SK-N-SH (cell line): ENCODE measurements at regions not wholly inside any gene's neighbourhood (a gene's known extent, or its start where the extent isn't known, plus 50 kb on each side); places are given as distances from the start of the nearest gene placed in this dataset.

Experiments
- CTCF ChIA-PET: fragments of 300-600, 350-600 bp; formaldehyde crosslinking; extraction: SDS; loops from one replicate; lab custom pipeline; 2021; lab: Yijun Ruan, JAX
- POLR2A ChIA-PET: fragments of 350-600 bp; sonication (Branson Sonifier 250); formaldehyde crosslinking; extraction: SDS; loops from one replicate; lab custom pipeline; 2020; ENCODE audit warnings: antibody characterized with exemption, inconsistent platforms; lab: Yijun Ruan, JAX
- DNase-seq: peaks from one replicate; pipeline ENCODE4 v3.0.0; 2012
- H2AFZ ChIP-seq: fragments of 200-600 bp; sonication (generic); 2 replicates; pipeline ENCODE4 v1.8.1; 2016; ENCODE audit warnings: antibody characterized with exemption, mild to moderate bottlenecking, low read depth
- H3F3A ChIP-seq: fragments of 200-600 bp; sonication (generic); replicated peaks from 2 replicates; pipeline ENCODE3; 2016; ENCODE audit warnings: antibody characterized with exemption, mild to moderate bottlenecking; ENCODE audit not compliant: insufficient read depth
- H3K27ac ChIP-seq, 2 experiments: fragments of 200-500 bp in 1 of 2; fragments of 200-600 bp in 1 of 2; sonication (Bioruptor generic) in 1 of 2; sonication (generic), shearing (Covaris generic) in 1 of 2; 2 replicates each; pipeline versions ENCODE4 v1.5.1 to v1.6.1; 2014 to 2016; ENCODE audit warnings: low read depth in 2 of 2, inconsistent platforms in 1 of 2, low read length in 1 of 2, mild to moderate bottlenecking in 1 of 2, mixed read lengths in 1 of 2
- H3K27me3 ChIP-seq: fragments of 200-600 bp; sonication (generic), shearing (Covaris generic); 2 replicates; pipeline ENCODE4 v1.6.1; 2016; ENCODE audit warnings: mixed run types; ENCODE audit not compliant: insufficient read depth
- H3K36me3 ChIP-seq, 2 experiments: fragments of 200-500 bp in 1 of 2; fragments of 200-600 bp in 1 of 2; sonication (Bioruptor generic) in 1 of 2; sonication (generic) in 1 of 2; replicated peaks in 1 of 2; 2 replicates each; pipeline versions ENCODE3 to v1.5.1; 2014 to 2016; ENCODE audit warnings: low read length in 1 of 2, mild to moderate bottlenecking in 1 of 2; ENCODE audit not compliant: insufficient read depth in 2 of 2, control insufficient read depth in 1 of 2
- H3K4me1 ChIP-seq, 2 experiments: fragments of 200-500 bp in 1 of 2; fragments of 200-600 bp in 1 of 2; sonication (Bioruptor generic) in 1 of 2; sonication (generic), shearing (Covaris generic) in 1 of 2; 2 replicates each; pipeline versions ENCODE4 v1.5.1 to v1.6.1; 2014 to 2016; ENCODE audit warnings: low read depth in 1 of 2, low read length in 1 of 2, mixed run types in 1 of 2; ENCODE audit not compliant: insufficient read depth in 2 of 2, control insufficient read depth in 1 of 2
- H3K4me2 ChIP-seq: fragments of 200-600 bp; sonication (generic), shearing (Covaris generic); 2 replicates; pipeline ENCODE4 v1.6.1; 2017; ENCODE audit warnings: mixed run types
- H3K4me3 ChIP-seq, 2 experiments: fragments of 200-500 bp in 1 of 2; fragments of 200-600 bp in 1 of 2; sonication (Bioruptor generic) in 1 of 2; sonication (generic), shearing (Covaris generic) in 1 of 2; 2 replicates each; pipeline versions ENCODE4 v1.5.1 to v1.8.1; 2014 to 2016; ENCODE audit warnings: low read depth in 2 of 2, inconsistent platforms in 1 of 2, low read length in 1 of 2, mild to moderate bottlenecking in 1 of 2, mixed read lengths in 1 of 2, moderate library complexity in 1 of 2
- H3K79me2 ChIP-seq: fragments of 200-600 bp; sonication (generic); 2 replicates; pipeline ENCODE4 v1.8.1; 2017; ENCODE audit warnings: mild to moderate bottlenecking; ENCODE audit not compliant: insufficient read depth
- H3K9ac ChIP-seq: fragments of 200-600 bp; sonication (generic); 2 replicates; pipeline ENCODE4 v1.6.1; 2017; ENCODE audit warnings: mixed run types
- H3K9me2 ChIP-seq: fragments of 200-600 bp; sonication (generic); 2 replicates; pipeline ENCODE4 v1.6.1; 2017; ENCODE audit warnings: mixed run types
- H3K9me3 ChIP-seq: fragments of 200-600 bp; sonication (generic); 2 replicates; pipeline ENCODE4 v1.6.1; 2017; ENCODE audit warnings: mixed run types, mild to moderate bottlenecking, moderate library complexity
- H4K20me1 ChIP-seq: fragments of 200-600 bp; sonication (generic); 2 replicates; pipeline ENCODE4 v1.6.1; 2017; ENCODE audit warnings: mild to moderate bottlenecking, mixed run types; ENCODE audit not compliant: insufficient read depth
- CHD2 ChIP-seq: fragments of 150-350 bp; IDR thresholded peaks from 2 replicates; pipeline ENCODE4 v1.6.1; 2018; ENCODE audit warnings: low read length; ENCODE audit not compliant: partially characterized antibody
- CTCF ChIP-seq: fragments of 200-600 bp; sonication (generic); IDR thresholded peaks from 2 replicates; pipeline ENCODE4 v1.6.1; 2017; ENCODE audit warnings: antibody characterized with exemption, mild to moderate bottlenecking, moderate library complexity
- EP300 ChIP-seq, 2 experiments: IDR thresholded peaks; 2 replicates each; pipeline versions ENCODE4 v1.4.0 to v1.6.1; 2012; ENCODE audit warnings: borderline replicate concordance in 1 of 2, low read depth in 1 of 2, low read length in 1 of 2
- FOXJ3 ChIP-seq: sonication (generic); formaldehyde crosslinking; IDR thresholded peaks from 2 replicates; pipeline ENCODE4 v1.5.1; 2020; ENCODE audit warnings: mild to moderate bottlenecking, missing genetic modification reagents
- IRF3 ChIP-seq: fragments of 150-350 bp; IDR thresholded peaks from 2 replicates; pipeline ENCODE4 v1.6.1; 2016; ENCODE audit warnings: mild to moderate bottlenecking, low read depth, low read length
- MAX ChIP-seq: IDR thresholded peaks from 2 replicates; pipeline ENCODE4 v1.4.0; 2012; ENCODE audit warnings: low read depth
- MEF2A ChIP-seq: IDR thresholded peaks from 2 replicates; pipeline ENCODE4 v1.4.0; 2012; ENCODE audit warnings: low read depth, borderline replicate concordance
- MXI1 ChIP-seq: IDR thresholded peaks from 2 replicates; pipeline ENCODE4 v1.6.1; 2012; ENCODE audit warnings: mild to moderate bottlenecking, low read depth, low read length, improper control_type of control experiment
- NFIC ChIP-seq: IDR thresholded peaks from 2 replicates; pipeline ENCODE4 v1.4.0; 2012; ENCODE audit warnings: borderline replicate concordance
- POLR2AphosphoS5 ChIP-seq: IDR thresholded peaks from 2 replicates; pipeline ENCODE4 v1.6.1; 2012; ENCODE audit warnings: low read depth, low read length
- RAD21 ChIP-seq: IDR thresholded peaks from 2 replicates; pipeline ENCODE4 v1.6.1; 2012; ENCODE audit warnings: mild to moderate bottlenecking, low read length
- RCOR1 ChIP-seq: fragments of 150-350 bp; IDR thresholded peaks from 2 replicates; pipeline ENCODE4 v1.6.1; 2017; ENCODE audit warnings: antibody characterized with exemption, low read length
- REST ChIP-seq: IDR thresholded peaks from 2 replicates; pipeline ENCODE4 v1.6.1; 2012; ENCODE audit warnings: mild to moderate bottlenecking, low read depth, low read length, moderate library complexity
- SIN3A ChIP-seq: IDR thresholded peaks from 2 replicates; pipeline ENCODE4 v1.6.1; 2012; ENCODE audit warnings: low read depth, mild to moderate bottlenecking, low read length, moderate library complexity, borderline replicate concordance
- TEAD4 ChIP-seq: IDR thresholded peaks from 2 replicates; pipeline ENCODE4 v1.4.0; 2012; ENCODE audit warnings: mild to moderate bottlenecking, borderline replicate concordance; ENCODE audit not compliant: insufficient read depth
- USF1 ChIP-seq: IDR thresholded peaks from 2 replicates; pipeline ENCODE4 v1.4.0; 2012; ENCODE audit warnings: low read depth, borderline replicate concordance
- YY1 ChIP-seq: IDR thresholded peaks from 2 replicates; pipeline ENCODE4 v1.4.0; 2012; ENCODE audit warnings: low read depth, mild to moderate bottlenecking
- ZBTB33 ChIP-seq: IDR thresholded peaks from 2 replicates; pipeline ENCODE4 v1.4.0; 2012; ENCODE audit warnings: low read depth, borderline replicate concordance
- WGBS: methylation state at CpG from one replicate; pipeline ENCODE4 v1.1.6; 2017; ENCODE audit warnings: low lambda C conversion rate; 5-methylcytosine and 5-hydroxymethylcytosine counted together

- no peaks in the 10 kb centered on the region for H3K9me3 ChIP-seq
- peaks cover 0 to 18% of the 10 kb centered on the region in 2 experiments; a peak in 2 of 4 replicates for H3K4me1 ChIP-seq
- 0 out of 2 replicates have a peak, but pooled peaks have one; percentile 43 for TF ChIP-seq MXI1
- no peak for TF ChIP-seq YY1
- POLR2A ChIA-PET = no interaction called here
- no peaks in the 10 kb centered on the region for H3K27me3 ChIP-seq
- no peaks in the 10 kb centered on the region for H3K9me2 ChIP-seq
- peak; percentile 12 for DNase-seq
- peak overlapping the region in 1 of 2 experiments; percentile 17; a peak in 1 of 4 replicates for H3K27ac ChIP-seq
- CTCF ChIA-PET = no interaction called here
- 78% methylated on average over 3 of the region's 3 CpGs for WGBS
- no peaks in the 10 kb centered on the region for H4K20me1 ChIP-seq
- H3K36me3 ChIP-seq = no peaks in the 10 kb centered on the region
- no peaks in the 10 kb centered on the region for H3K79me2 ChIP-seq
- H3K9ac ChIP-seq = no peak overlapping the region
- no peak overlapping the region for H3K4me3 ChIP-seq
- no peak overlapping the region for H2AFZ ChIP-seq
- no peaks in the 10 kb centered on the region for H3F3A ChIP-seq
- no peak overlapping the region for H3K4me2 ChIP-seq
These were observed 326.2 kb downstream of the RFC3 start for GRCh38 chr13:34144142-34144541.

- Histone ChIP-seq H3F3A (no peaks in the 10 kb centered on the region), H3K27me3 (no peaks in the 10 kb centered on the region), H3K4me2 (no peak overlapping the region), H3K4me1 (peaks cover 0 to 23% of the 10 kb centered on the region in 2 experiments; a peak in 2 of 4 replicates), H3K36me3 (no peaks in the 10 kb centered on the region), H3K27ac (no peak overlapping the region; a peak in 1 of 4 replicates), H2AFZ (no peak overlapping the region), H3K9me2 (no peaks in the 10 kb centered on the region), H3K9ac (no peak overlapping the region), H3K79me2 (no peaks in the 10 kb centered on the region), H4K20me1 (no peaks in the 10 kb centered on the region), H3K4me3 (no peak overlapping the region), H3K9me3 (no peaks in the 10 kb centered on the region)
- no peak for DNase-seq
- ChIA-PET CTCF (no interaction called here), POLR2A (no interaction called here)
- 86% methylated on average over 3 of the region's 3 CpGs for WGBS
- TF ChIP-seq SIN3A = no peak
- TF ChIP-seq USF1 = no peak
- no peak for TF ChIP-seq CTCF
- no peak for TF ChIP-seq TEAD4
- no peak for TF ChIP-seq MEF2A
- no peak for TF ChIP-seq MAX
- TF ChIP-seq IRF3 = no peak
- TF ChIP-seq MXI1 = no peak
- TF ChIP-seq RAD21 = no peak
- no peak for TF ChIP-seq REST
- TF ChIP-seq EP300 (IDR thresholded peaks at IDR 0.05; ENCODE audit: borderline replicate concordance in 1 of 2, low read depth in 1 of 2, low read length in 1 of 2) = no peak
- no peak for TF ChIP-seq CHD2
- no peak for TF ChIP-seq NFIC
- TF ChIP-seq POLR2AphosphoS5 = no peak
- TF ChIP-seq FOXJ3 = no peak
- no peak for TF ChIP-seq ZBTB33
- no peak for TF ChIP-seq RCOR1
These were observed 327.1 kb downstream of the RFC3 start for GRCh38 chr13:34145061-34145460.
